IMR-90 (cell line): ENCODE measurements at regions not wholly inside any gene's neighbourhood (a gene's known extent, or its start where the extent isn't known, plus 50 kb on each side); places are given as distances from the start of the nearest gene placed in this dataset.

Source experiments
- ATAC-seq: fragments of 200-7000 bp; cut with Tn5 transposase; 2 replicates; pipeline ENCODE4 v1.9.1; 2020; ENCODE audit warnings: low read depth, mild to moderate bottlenecking, moderate library complexity
- BruUV-seq: library from RNA; stranded (reverse); fragments of 400-500 nt; replicated peaks from 2 replicates; lab custom pipeline; 2021; lab: Mats Ljungman, UMichigan
- CTCF ChIA-PET: fragments of 300-600 bp; formaldehyde crosslinking; extraction: SDS; loops from one replicate; lab custom pipeline; 2021; ENCODE audit warnings: antibody characterized with exemption; lab: Yijun Ruan, JAX
- POLR2A ChIA-PET: fragments of 300-600 bp; sonication (Branson Sonifier 250); formaldehyde crosslinking; loops from one replicate; lab custom pipeline; 2022; ENCODE audit warnings: antibody characterized with exemption; ENCODE audit not compliant: unreplicated experiment; lab: Charles Lee
- DNase-seq: peaks from one replicate; pipeline ENCODE4 v3.0.0; 2013
- H2AFZ ChIP-seq: replicated peaks from 2 replicates; pipeline ENCODE3; 2013; ENCODE audit warnings: low read length, mild to moderate bottlenecking; ENCODE audit not compliant: poor library complexity
- H2AK5ac ChIP-seq: 2 replicates; pipeline ENCODE4 v1.6.1; 2013; ENCODE audit warnings: low read depth, low read length, inconsistent platforms
- H2AK9ac ChIP-seq: replicated peaks from 2 replicates; pipeline ENCODE3; 2013; ENCODE audit warnings: mild to moderate bottlenecking, low read depth, low read length, moderate library complexity; ENCODE audit not compliant: poor library complexity
- H2BK120ac ChIP-seq: 2 replicates; pipeline ENCODE4 v1.6.1; 2013; ENCODE audit warnings: low read depth, low read length, inconsistent platforms
- H2BK15ac ChIP-seq: 3 replicates; pipeline ENCODE4 v1.6.1; 2013; ENCODE audit warnings: low read depth, low read length, inconsistent platforms
- H2BK20ac ChIP-seq: 2 replicates; pipeline ENCODE4 v1.6.1; 2013; ENCODE audit warnings: low read depth, mild to moderate bottlenecking, inconsistent platforms, low read length, moderate library complexity
- H2BK5ac ChIP-seq: 2 replicates; pipeline ENCODE4 v1.6.1; 2013; ENCODE audit warnings: mild to moderate bottlenecking, low read depth, low read length, inconsistent platforms; ENCODE audit not compliant: poor library complexity, severe bottlenecking
- H3K14ac ChIP-seq: replicated peaks from 2 replicates; pipeline ENCODE4 v1.6.1; 2013; ENCODE audit warnings: low read depth, low read length, inconsistent platforms
- H3K18ac ChIP-seq: 2 replicates; pipeline ENCODE4 v1.6.1; 2013; ENCODE audit warnings: low read depth, low read length, control low read depth
- H3K23ac ChIP-seq: 2 replicates; pipeline ENCODE4 v1.6.1; 2013; ENCODE audit warnings: low read depth, low read length, inconsistent platforms
- H3K27ac ChIP-seq: 2 replicates; pipeline ENCODE4 v1.5.1; 2013; ENCODE audit warnings: mild to moderate bottlenecking, control low read depth, low read length; ENCODE audit not compliant: insufficient read depth
- H3K27me3 ChIP-seq: 2 replicates; pipeline ENCODE4 v1.6.1; 2013; ENCODE audit warnings: low read length; ENCODE audit not compliant: control insufficient read depth, insufficient read depth
- H3K36me3 ChIP-seq: 2 replicates; pipeline ENCODE4 v1.6.1; 2013; ENCODE audit warnings: low read length, mixed read lengths; ENCODE audit not compliant: control insufficient read depth, insufficient read depth
- H3K4ac ChIP-seq: 2 replicates; pipeline ENCODE4 v1.6.1; 2013; ENCODE audit warnings: low read depth, low read length, inconsistent platforms
- H3K4me1 ChIP-seq: 2 replicates; pipeline ENCODE4 v1.6.1; 2013; ENCODE audit warnings: low read length, mixed read lengths; ENCODE audit not compliant: control insufficient read depth, insufficient read depth
- H3K4me2 ChIP-seq: 2 replicates; pipeline ENCODE4 v1.6.1; 2013; ENCODE audit warnings: low read depth, mild to moderate bottlenecking, control low read depth, low read length, moderate library complexity
- H3K4me3 ChIP-seq: 2 replicates; pipeline ENCODE4 v1.5.1; 2013; ENCODE audit warnings: low read depth, mild to moderate bottlenecking, control low read depth, low read length, moderate library complexity; ENCODE audit not compliant: insufficient read depth
- H3K56ac ChIP-seq: 2 replicates; pipeline ENCODE4 v1.6.1; 2013; ENCODE audit warnings: low read length, inconsistent platforms; ENCODE audit not compliant: insufficient read depth; ENCODE audit errors: extremely low read depth
- H3K79me1 ChIP-seq, 2 experiments: 2 replicates each; pipeline ENCODE4 v1.6.1; 2013; ENCODE audit warnings: low read length in 2 of 2, inconsistent platforms in 1 of 2, low read depth in 1 of 2
- H3K9ac ChIP-seq: 2 replicates; pipeline ENCODE4 v1.6.1; 2013; ENCODE audit warnings: low read depth, low read length, control low read depth
- H3K9me1 ChIP-seq: 2 replicates; pipeline ENCODE4 v1.6.1; 2013; ENCODE audit warnings: low read length, inconsistent platforms; ENCODE audit not compliant: insufficient read depth
- H3K9me3 ChIP-seq: 2 replicates; pipeline ENCODE4 v1.6.1; 2013; ENCODE audit warnings: low read length; ENCODE audit not compliant: control insufficient read depth, insufficient read depth
- H4K20me1 ChIP-seq: 2 replicates; pipeline ENCODE4 v1.6.1; 2013; ENCODE audit warnings: low read length, inconsistent platforms; ENCODE audit not compliant: insufficient read depth
- H4K5ac ChIP-seq: 2 replicates; pipeline ENCODE4 v1.6.1; 2013; ENCODE audit warnings: mild to moderate bottlenecking, low read depth, low read length, control low read depth
- H4K8ac ChIP-seq, 2 experiments: 2 replicates each; pipeline ENCODE4 v1.6.1; 2013; ENCODE audit warnings: low read depth in 2 of 2, low read length in 2 of 2, control low read depth in 1 of 2, inconsistent platforms in 1 of 2
- H4K91ac ChIP-seq: 2 replicates; pipeline ENCODE4 v1.6.1; 2013; ENCODE audit warnings: low read depth, low read length, inconsistent platforms; ENCODE audit not compliant: insufficient read depth
- CEBPB ChIP-seq: IDR thresholded peaks from 2 replicates; pipeline ENCODE4 v1.6.1; 2012; ENCODE audit warnings: low read depth, low read length, improper control_type of control experiment
- CHD1 ChIP-seq: IDR thresholded peaks from 2 replicates; pipeline ENCODE4 v1.6.1; 2012; ENCODE audit warnings: low read depth, low read length, improper control_type of control experiment
- FOS ChIP-seq: fragments of 150-350 bp; IDR thresholded peaks from 2 replicates; pipeline ENCODE4 v1.6.1; 2016; ENCODE audit warnings: low read depth, low read length
- MAFK ChIP-seq: IDR thresholded peaks from 2 replicates; pipeline ENCODE4 v1.6.1; 2012; ENCODE audit warnings: low read depth, low read length, improper control_type of control experiment
- MAZ ChIP-seq: IDR thresholded peaks from 2 replicates; pipeline ENCODE4 v1.6.1; 2012; ENCODE audit warnings: low read depth, mild to moderate bottlenecking, low read length, improper control_type of control experiment, moderate library complexity, borderline replicate concordance
- NFE2L2 ChIP-seq: fragments of 150-350 bp; IDR thresholded peaks from 2 replicates; pipeline ENCODE4 v1.6.1; 2016; ENCODE audit warnings: low read depth, mild to moderate bottlenecking, low read length
- POLR2A ChIP-seq: IDR thresholded peaks from 2 replicates; pipeline ENCODE4 v1.6.1; 2012; ENCODE audit warnings: mild to moderate bottlenecking, low read depth, low read length
- RAD21 ChIP-seq: IDR thresholded peaks from 2 replicates; pipeline ENCODE4 v1.6.1; 2012; ENCODE audit warnings: low read length, improper control_type of control experiment
- SMC3 ChIP-seq: fragments of 150-350 bp; IDR thresholded peaks from 2 replicates; pipeline ENCODE4 v1.6.1; 2016; ENCODE audit warnings: low read depth, mild to moderate bottlenecking, antibody characterized with exemption, low read length, moderate library complexity
- WGBS, 2 experiments: methylation state at CpG; one replicate each; pipeline versions ENCODE4 v1.1.5 to v1.1.7; 2013; ENCODE audit warnings: missing lambda C conversion rate in 2 of 2; ENCODE audit not compliant: insufficient read length in 1 of 2; ENCODE audit errors: extremely low coverage in 2 of 2; 5-methylcytosine and 5-hydroxymethylcytosine counted together
- dilution Hi-C: fragments of 300-500 bp; cut with HindIII; formaldehyde crosslinking; loops from one replicate; pipeline ENCODE4 v1.14.3; 2018; ENCODE audit warnings: low sequenced_read_pairs; ENCODE audit not compliant: unreplicated experiment
- in situ Hi-C: fragments of 300-500 bp; cut with MboI; formaldehyde crosslinking; loops from 3 replicates; pipeline ENCODE4 v1.14.3; 2019; ENCODE audit warnings: low sequenced_read_pairs, inconsistent platforms, mixed read lengths
- intact Hi-C: fragments of 100-400 bp; cut with micrococcal nuclease; formaldehyde crosslinking; loops from 2 replicates; pipeline ENCODE4 v1.10.0; 2022
- TF ChIP-seq, protein P1 (sequence below): fragments of 150-350 bp; IDR thresholded peaks from 2 replicates; pipeline ENCODE4 v1.6.1; 2017; ENCODE audit warnings: mild to moderate bottlenecking, antibody characterized with exemption, low read length, low read depth
- TF ChIP-seq, protein P2 (sequence below): fragments of 150-350 bp; IDR thresholded peaks from 2 replicates; pipeline ENCODE4 v1.6.1; 2016; ENCODE audit warnings: low read depth, mild to moderate bottlenecking, low read length, moderate library complexity, borderline replicate concordance
- TF ChIP-seq, protein P3 (sequence below): conservative IDR thresholded peaks from 2 replicates; pipeline ENCODE4 v1.5.1; 2012; ENCODE audit warnings: mild to moderate bottlenecking, low read depth, low read length, improper control_type of control experiment

DNA sequence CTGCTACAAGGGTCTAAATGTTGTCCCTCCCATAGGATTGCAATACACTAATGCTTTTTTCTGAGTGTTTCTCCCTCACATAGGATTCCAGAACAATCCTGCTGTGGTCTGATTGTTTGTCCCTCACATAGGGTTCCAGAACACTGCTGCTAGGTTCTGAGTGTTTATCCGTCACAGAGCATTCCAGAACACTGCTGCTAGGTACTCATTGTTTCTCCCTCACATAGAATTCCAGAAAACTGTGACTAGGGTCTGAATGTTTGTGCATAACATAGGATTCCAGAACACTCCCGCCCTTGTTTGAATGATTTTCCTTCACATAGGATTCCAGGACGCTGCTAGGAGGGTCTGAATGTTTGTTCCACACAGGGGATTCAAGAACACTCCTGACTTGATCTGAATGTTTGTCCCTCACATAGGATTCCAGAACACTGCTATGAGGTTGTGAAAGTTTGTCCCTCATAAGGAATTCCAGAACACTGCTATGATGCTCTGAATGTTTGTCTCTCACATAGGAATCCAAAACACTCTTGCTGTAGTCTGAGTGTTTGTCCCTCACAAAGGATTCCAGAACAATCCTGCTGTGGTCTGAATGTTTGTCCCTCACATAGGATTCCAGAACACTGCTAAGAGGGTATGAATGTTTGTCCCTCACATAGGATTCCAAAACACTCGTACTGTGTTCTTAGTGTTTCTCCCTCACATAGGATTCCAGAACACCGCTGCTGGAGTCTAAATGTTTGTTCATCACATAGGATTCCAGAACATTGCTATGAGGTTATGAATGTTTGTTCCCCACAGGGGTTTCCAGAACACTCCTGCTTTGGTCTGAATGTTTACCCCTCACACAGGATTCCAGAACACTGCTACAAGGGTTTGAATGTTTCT, 213.5 kb downstream of the FOXD4L6 start:
- Histone ChIP-seq H4K91ac (no peak overlapping the region), H3K4me2 (no peak overlapping the region), H2BK120ac (no peak overlapping the region), H3K4me3 (no peak overlapping the region), H2AFZ (no peak overlapping the region), H3K18ac (no peak overlapping the region), H2AK9ac (no peak overlapping the region), H3K9ac (no peak overlapping the region), H3K9me1 (no peaks in the 10 kb centered on the region), H2BK5ac (no peak overlapping the region), H3K14ac (no peak overlapping the region), H3K23ac (no peak overlapping the region), H4K20me1 (no peaks in the 10 kb centered on the region), H3K56ac (no peak overlapping the region), H3K79me1 (no peaks in the 10 kb centered on the region), H3K27ac (no peak overlapping the region), H2BK20ac (no peak overlapping the region), H3K27me3 (no peaks in the 10 kb centered on the region), H3K36me3 (no peaks in the 10 kb centered on the region), H2AK5ac (no peak overlapping the region), H3K4ac (no peak overlapping the region), H3K9me3 (peaks cover 56% of the 10 kb centered on the region), H3K4me1 (no peaks in the 10 kb centered on the region), H4K8ac (no peak overlapping the region), H4K5ac (no peak overlapping the region), H2BK15ac (no peak overlapping the region)
- dilution Hi-C loops (no loop called here), intact Hi-C loops (no loop called here), in situ Hi-C loops (no loop called here)
- ChIA-PET POLR2A (no interaction called here), CTCF (no interaction called here)
- DNase-seq (no peak), ATAC-seq (no peak)
- WGBS, 2 experiments: 29% methylated on average over 3 of the region's 5 CpGs; no CpG with 5 or more reads in 1 of the 2 experiments
- no TSS peak for BruUV-seq
- TF ChIP-seq CEBPB (no peak), MAFK (no peak), RAD21 (no peak), MAZ (no peak), NFE2L2 (no peak), FOS (no peak), POLR2A (no peak), CHD1 (no peak), SMC3 (no peak)
- TF ChIP-seq, protein P1, sequence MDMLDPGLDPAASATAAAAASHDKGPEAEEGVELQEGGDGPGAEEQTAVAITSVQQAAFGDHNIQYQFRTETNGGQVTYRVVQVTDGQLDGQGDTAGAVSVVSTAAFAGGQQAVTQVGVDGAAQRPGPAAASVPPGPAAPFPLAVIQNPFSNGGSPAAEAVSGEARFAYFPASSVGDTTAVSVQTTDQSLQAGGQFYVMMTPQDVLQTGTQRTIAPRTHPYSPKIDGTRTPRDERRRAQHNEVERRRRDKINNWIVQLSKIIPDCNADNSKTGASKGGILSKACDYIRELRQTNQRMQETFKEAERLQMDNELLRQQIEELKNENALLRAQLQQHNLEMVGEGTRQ: no peak
- TF ChIP-seq, protein P2, sequence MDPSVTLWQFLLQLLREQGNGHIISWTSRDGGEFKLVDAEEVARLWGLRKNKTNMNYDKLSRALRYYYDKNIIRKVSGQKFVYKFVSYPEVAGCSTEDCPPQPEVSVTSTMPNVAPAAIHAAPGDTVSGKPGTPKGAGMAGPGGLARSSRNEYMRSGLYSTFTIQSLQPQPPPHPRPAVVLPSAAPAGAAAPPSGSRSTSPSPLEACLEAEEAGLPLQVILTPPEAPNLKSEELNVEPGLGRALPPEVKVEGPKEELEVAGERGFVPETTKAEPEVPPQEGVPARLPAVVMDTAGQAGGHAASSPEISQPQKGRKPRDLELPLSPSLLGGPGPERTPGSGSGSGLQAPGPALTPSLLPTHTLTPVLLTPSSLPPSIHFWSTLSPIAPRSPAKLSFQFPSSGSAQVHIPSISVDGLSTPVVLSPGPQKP: no peak
- TF ChIP-seq, protein P3, sequence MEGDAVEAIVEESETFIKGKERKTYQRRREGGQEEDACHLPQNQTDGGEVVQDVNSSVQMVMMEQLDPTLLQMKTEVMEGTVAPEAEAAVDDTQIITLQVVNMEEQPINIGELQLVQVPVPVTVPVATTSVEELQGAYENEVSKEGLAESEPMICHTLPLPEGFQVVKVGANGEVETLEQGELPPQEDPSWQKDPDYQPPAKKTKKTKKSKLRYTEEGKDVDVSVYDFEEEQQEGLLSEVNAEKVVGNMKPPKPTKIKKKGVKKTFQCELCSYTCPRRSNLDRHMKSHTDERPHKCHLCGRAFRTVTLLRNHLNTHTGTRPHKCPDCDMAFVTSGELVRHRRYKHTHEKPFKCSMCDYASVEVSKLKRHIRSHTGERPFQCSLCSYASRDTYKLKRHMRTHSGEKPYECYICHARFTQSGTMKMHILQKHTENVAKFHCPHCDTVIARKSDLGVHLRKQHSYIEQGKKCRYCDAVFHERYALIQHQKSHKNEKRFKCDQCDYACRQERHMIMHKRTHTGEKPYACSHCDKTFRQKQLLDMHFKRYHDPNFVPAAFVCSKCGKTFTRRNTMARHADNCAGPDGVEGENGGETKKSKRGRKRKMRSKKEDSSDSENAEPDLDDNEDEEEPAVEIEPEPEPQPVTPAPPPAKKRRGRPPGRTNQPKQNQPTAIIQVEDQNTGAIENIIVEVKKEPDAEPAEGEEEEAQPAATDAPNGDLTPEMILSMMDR: no peak
